Liver (tissue), 8 donors: ENCODE measurements at regions not wholly inside any gene's neighbourhood (a gene's known extent, or its start where the extent isn't known, plus 50 kb on each side); places are given as distances from the start of the nearest gene placed in this dataset.

ENCODE experiments used
- DNase-seq: peaks from one replicate; pipeline ENCODE4 v3.0.0-alpha.2; 2017; ENCODE audit warnings: low spot score
- H3K27ac ChIP-seq, 2 donors: one replicate each; pipeline ENCODE4 v1.7.0; 2013; ENCODE audit warnings: inconsistent platforms in 2 of 2, low read length in 2 of 2, control low read depth in 1 of 2, low read depth in 1 of 2, mild to moderate bottlenecking in 1 of 2
- H3K27me3 ChIP-seq, 4 donors: one replicate each; pipeline versions ENCODE4 v1.6.1 to v1.7.0; 2013; ENCODE audit warnings: low read length in 3 of 4, inconsistent platforms in 1 of 4, mild to moderate bottlenecking in 1 of 4, moderate library complexity in 1 of 4; ENCODE audit not compliant: control insufficient read depth in 4 of 4, insufficient read depth in 4 of 4
- H3K36me3 ChIP-seq, 4 donors: one replicate each; pipeline versions ENCODE4 v1.6.1 to v1.7.0; 2013; ENCODE audit warnings: low read length in 3 of 4, mild to moderate bottlenecking in 3 of 4, low read depth in 1 of 4, moderate library complexity in 1 of 4; ENCODE audit not compliant: control insufficient read depth in 4 of 4, insufficient read depth in 3 of 4
- H3K4me1 ChIP-seq, 4 donors: one replicate each; pipeline versions ENCODE4 v1.6.1 to v1.7.0; 2013; ENCODE audit warnings: low read length in 3 of 4, mild to moderate bottlenecking in 3 of 4, moderate library complexity in 1 of 4; ENCODE audit not compliant: control insufficient read depth in 4 of 4, insufficient read depth in 4 of 4
- H3K4me3 ChIP-seq, 3 donors: one replicate each; pipeline versions ENCODE4 v1.6.1 to v1.7.0; 2013; ENCODE audit warnings: low read length in 3 of 3, control low read depth in 1 of 3, low read depth in 1 of 3, mild to moderate bottlenecking in 1 of 3
- H3K9ac ChIP-seq, 2 donors: one replicate each; pipeline ENCODE4 v1.7.0; 2013; ENCODE audit warnings: low read length in 2 of 2, mild to moderate bottlenecking in 2 of 2, moderate library complexity in 2 of 2, control low read depth in 1 of 2, low read depth in 1 of 2
- H3K9me3 ChIP-seq, 4 donors: one replicate each; pipeline versions ENCODE4 v1.6.1 to v1.7.0; 2013; ENCODE audit warnings: low read length in 3 of 4; ENCODE audit not compliant: control insufficient read depth in 4 of 4
- ATF3 ChIP-seq: IDR thresholded peaks from 2 replicates; pipeline ENCODE4 v1.6.1; 2016; ENCODE audit warnings: antibody characterized with exemption
- CTCF ChIP-seq: fragments of 150-350 bp; IDR thresholded peaks from 2 replicates; pipeline ENCODE4 v1.5.1; 2017; ENCODE audit warnings: improper control_type of control experiment, low read depth, low read length; ENCODE audit not compliant: missing input control
- EGR1 ChIP-seq, 2 donors: IDR thresholded peaks; 2 replicates each; pipeline ENCODE4 v1.6.1; 2016 to 2018; ENCODE audit warnings: antibody characterized with exemption in 2 of 2, low read depth in 2 of 2
- FOXA1 ChIP-seq: IDR thresholded peaks from 2 replicates; pipeline ENCODE4 v1.6.1; 2016; ENCODE audit warnings: antibody characterized with exemption
- FOXA2 ChIP-seq: IDR thresholded peaks from 2 replicates; pipeline ENCODE4 v1.6.1; 2016; ENCODE audit warnings: antibody characterized with exemption
- GABPA ChIP-seq, 2 donors: IDR thresholded peaks in 1 of 2; conservative IDR thresholded peaks in 1 of 2; 2 replicates each; pipeline ENCODE4 v1.6.1; 2016; ENCODE audit warnings: antibody characterized with exemption in 2 of 2, mild to moderate bottlenecking in 1 of 2, moderate library complexity in 1 of 2
- HNF4A ChIP-seq, 2 donors: conservative IDR thresholded peaks; 2 replicates each; pipeline ENCODE4 v1.6.1; 2016; ENCODE audit warnings: antibody characterized with exemption in 2 of 2, mild to moderate bottlenecking in 2 of 2
- HNF4G ChIP-seq: IDR thresholded peaks from 2 replicates; pipeline ENCODE4 v1.6.1; 2016; ENCODE audit warnings: antibody characterized with exemption
- JUND ChIP-seq, 2 donors: IDR thresholded peaks; 2 replicates each; pipeline ENCODE4 v1.6.1; 2016; ENCODE audit warnings: antibody characterized with exemption in 2 of 2
- MAX ChIP-seq: IDR thresholded peaks from 2 replicates; pipeline ENCODE4 v1.6.1; 2016; ENCODE audit warnings: antibody characterized with exemption
- NR2F2 ChIP-seq: IDR thresholded peaks from 2 replicates; pipeline ENCODE4 v1.6.1; 2016; ENCODE audit warnings: antibody characterized with exemption
- RAD21 ChIP-seq, 2 donors: IDR thresholded peaks; 2 replicates each; pipeline ENCODE4 v1.6.1; 2016; ENCODE audit warnings: antibody characterized with exemption in 2 of 2, mild to moderate bottlenecking in 2 of 2
- REST ChIP-seq: IDR thresholded peaks from 2 replicates; pipeline ENCODE4 v1.6.1; 2016; ENCODE audit warnings: antibody characterized with exemption, mild to moderate bottlenecking
- RXRA ChIP-seq, 2 donors: IDR thresholded peaks; 2 replicates each; pipeline ENCODE4 v1.6.1; 2017 to 2018; ENCODE audit warnings: antibody characterized with exemption in 2 of 2, mild to moderate bottlenecking in 1 of 2
- SP1 ChIP-seq: IDR thresholded peaks from 2 replicates; pipeline ENCODE4 v1.6.1; 2018; ENCODE audit warnings: antibody characterized with exemption, mild to moderate bottlenecking
- TAF1 ChIP-seq: conservative IDR thresholded peaks from 2 replicates; pipeline ENCODE4 v1.6.1; 2016; ENCODE audit warnings: antibody characterized with exemption, mild to moderate bottlenecking
- YY1 ChIP-seq: IDR thresholded peaks from 2 replicates; pipeline ENCODE4 v1.6.1; 2016; ENCODE audit warnings: antibody characterized with exemption, mild to moderate bottlenecking
- ZBTB33 ChIP-seq: IDR thresholded peaks from 2 replicates; pipeline ENCODE4 v1.6.1; 2016; ENCODE audit warnings: antibody characterized with exemption
- WGBS: extraction: QIAGEN DNeasy Blood & Tissue Kit; methylation state at CpG from one replicate; pipeline ENCODE4 v1.1.7; 2013; 5-methylcytosine and 5-hydroxymethylcytosine counted together
- donor health status: healthy.
- donor health status: healthy.
- donor health status: healthy.
- donor health status: healthy.
- donor health status: healthy.

GRCh38 chr6:165223736-165224135, 85.7 kb downstream of the C6orf118 start:
- H3K4me3 ChIP-seq, result no peak overlapping the region
- H3K27me3 ChIP-seq, result no peaks in the 10 kb centered on the region
- TF ChIP-seq NR2F2, result no peak
- TF ChIP-seq FOXA1, result no peak
- TF ChIP-seq ZBTB33, result no peak
- no peak for TF ChIP-seq MAX
- TF ChIP-seq RXRA (IDR thresholded peaks at IDR 0.05), result no peak
- TF ChIP-seq ATF3, result no peak
- TF ChIP-seq RAD21 (IDR thresholded peaks at IDR 0.05), result no peak
- no peak for TF ChIP-seq CTCF
- no peak for TF ChIP-seq EGR1 (IDR thresholded peaks at IDR 0.05; ENCODE audit: low read depth in 2 of 2)
- TF ChIP-seq YY1, result no peak
- TF ChIP-seq SP1, result no peak
- no peak for TF ChIP-seq HNF4A (conservative IDR thresholded peaks at IDR 0.05)
- TF ChIP-seq GABPA (IDR thresholded peaks at IDR 0.05 in 1 of 2, conservative IDR thresholded peaks at IDR 0.05 in 1 of 2), result no peak
- no peak for TF ChIP-seq JUND (IDR thresholded peaks at IDR 0.05)
- TF ChIP-seq FOXA2, result no peak
- TF ChIP-seq REST, result no peak
- H3K9me3 ChIP-seq, result no peaks in the 10 kb centered on the region
- DNase-seq, result no peak
- H3K9ac ChIP-seq, result no peak overlapping the region
- H3K36me3 ChIP-seq, result no peaks in the 10 kb centered on the region
- WGBS, result 35% methylated on average over 1 of the region's 1 CpG
- H3K4me1 ChIP-seq, result no peaks in the 10 kb centered on the region
- H3K27ac ChIP-seq, result no peak overlapping the region

- H3K27ac ChIP-seq, result no peak overlapping the region
- H3K9me3 ChIP-seq, result no peaks in the 10 kb centered on the region
- WGBS, result 74% methylated on average over 2 of the region's 2 CpGs
- DNase-seq, result no peak
- H3K4me3 ChIP-seq, result no peak overlapping the region
- TF ChIP-seq GABPA (IDR thresholded peaks at IDR 0.05 in 1 of 2, conservative IDR thresholded peaks at IDR 0.05 in 1 of 2) (no peak), FOXA1 (no peak), EGR1 (IDR thresholded peaks at IDR 0.05; ENCODE audit: low read depth in 2 of 2) (no peak), JUND (IDR thresholded peaks at IDR 0.05) (no peak), HNF4A (conservative IDR thresholded peaks at IDR 0.05) (no peak), HNF4G (no peak), YY1 (no peak), MAX (no peak), NR2F2 (no peak), ATF3 (no peak), RAD21 (IDR thresholded peaks at IDR 0.05) (no peak), SP1 (no peak), TAF1 (no peak), REST (no peak)
- no peaks in the 10 kb centered on the region for H3K4me1 ChIP-seq
- no peak overlapping the region for H3K9ac ChIP-seq
- H3K27me3 ChIP-seq, result no peaks in the 10 kb centered on the region
- H3K36me3 ChIP-seq, result no peaks in the 10 kb centered on the region
Observed at GRCh38 chr6:165223101-165223500, 86.3 kb downstream of the C6orf118 start.
